HL-60 (cell line): ENCODE measurements at regions not wholly inside any gene's neighbourhood (a gene's known extent, or its start where the extent isn't known, plus 50 kb on each side); places are given as distances from the start of the nearest gene placed in this dataset.

ENCODE experiments used
- DNase-seq, 2 experiments: peaks; one replicate each; pipeline ENCODE4 v3.0.0-alpha.2; 2010 to 2020; ENCODE audit warnings: low read depth in 1 of 2, low spot score in 1 of 2
- H3K27ac ChIP-seq: fragments of 250-450 bp; sonication (Bioruptor Pico); replicated peaks from 2 replicates; pipeline ENCODE4 v1.5.1; 2020; ENCODE audit warnings: mild to moderate bottlenecking, moderate library complexity
- H3K27me3 ChIP-seq: fragments of 250-450 bp; sonication (Bioruptor Pico); 2 replicates; pipeline ENCODE4 v1.5.1; 2021; ENCODE audit warnings: mild to moderate bottlenecking, moderate library complexity; ENCODE audit not compliant: insufficient read depth, poor library complexity, severe bottlenecking
- H3K4me3 ChIP-seq: replicated peaks from 2 replicates; pipeline ENCODE4 v1.5.1; 2011; ENCODE audit warnings: mild to moderate bottlenecking, control low read depth, low read length; ENCODE audit not compliant: insufficient read depth
- CTCF ChIP-seq: IDR thresholded peaks from one replicate; pipeline ENCODE4 v1.5.1; 2011; ENCODE audit warnings: low read length, control low read depth, inconsistent platforms; ENCODE audit not compliant: insufficient read depth
- GABPA ChIP-seq: IDR thresholded peaks from 2 replicates; pipeline ENCODE4 v1.6.1; 2012; ENCODE audit warnings: low read depth
- POLR2AphosphoS5 ChIP-seq: IDR thresholded peaks from 2 replicates; pipeline ENCODE4 v1.6.1; 2012; ENCODE audit warnings: low read depth
- REST ChIP-seq: IDR thresholded peaks from 2 replicates; pipeline ENCODE4 v1.6.1; 2012; ENCODE audit warnings: low read depth; ENCODE audit not compliant: insufficient replicate concordance
- SPI1 ChIP-seq: IDR thresholded peaks from 2 replicates; pipeline ENCODE4 v1.6.1; 2012; ENCODE audit warnings: low read depth, mild to moderate bottlenecking, borderline replicate concordance

DNA sequence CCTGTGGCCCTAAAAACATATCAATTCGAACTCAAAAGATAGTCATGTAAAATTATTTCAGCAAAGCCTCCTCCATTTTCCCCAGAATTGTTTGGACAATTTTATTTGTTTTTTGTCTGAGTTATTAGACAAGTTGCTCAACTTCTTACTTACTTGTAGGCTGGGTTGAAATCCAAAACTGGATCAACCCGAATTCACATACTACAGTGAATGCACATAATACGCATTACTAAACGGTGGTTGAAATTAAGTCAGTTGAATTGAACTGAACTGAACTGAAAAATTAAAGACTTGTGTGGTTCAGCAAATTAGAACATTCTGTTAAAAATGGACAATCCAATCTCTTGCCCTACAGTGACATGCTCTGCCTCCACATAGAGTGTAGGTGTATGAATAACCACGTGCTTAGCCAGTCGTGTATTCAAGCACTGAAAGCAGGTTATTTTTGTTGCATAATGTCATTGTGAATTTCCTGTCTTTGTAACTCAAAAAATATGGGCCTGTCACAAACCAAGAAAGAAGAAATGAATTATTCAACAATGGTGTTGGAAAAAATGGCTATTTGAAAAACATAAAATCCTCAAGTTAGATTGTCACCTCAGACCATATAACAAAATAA, 441.0 kb downstream of the TXNL1 start:
- TF ChIP-seq GABPA (no peak), REST (no peak), CTCF (no peak), POLR2AphosphoS5 (no peak), SPI1 (no peak)
- no peak for DNase-seq
- H3K27ac ChIP-seq, result no peak overlapping the region

DNA sequence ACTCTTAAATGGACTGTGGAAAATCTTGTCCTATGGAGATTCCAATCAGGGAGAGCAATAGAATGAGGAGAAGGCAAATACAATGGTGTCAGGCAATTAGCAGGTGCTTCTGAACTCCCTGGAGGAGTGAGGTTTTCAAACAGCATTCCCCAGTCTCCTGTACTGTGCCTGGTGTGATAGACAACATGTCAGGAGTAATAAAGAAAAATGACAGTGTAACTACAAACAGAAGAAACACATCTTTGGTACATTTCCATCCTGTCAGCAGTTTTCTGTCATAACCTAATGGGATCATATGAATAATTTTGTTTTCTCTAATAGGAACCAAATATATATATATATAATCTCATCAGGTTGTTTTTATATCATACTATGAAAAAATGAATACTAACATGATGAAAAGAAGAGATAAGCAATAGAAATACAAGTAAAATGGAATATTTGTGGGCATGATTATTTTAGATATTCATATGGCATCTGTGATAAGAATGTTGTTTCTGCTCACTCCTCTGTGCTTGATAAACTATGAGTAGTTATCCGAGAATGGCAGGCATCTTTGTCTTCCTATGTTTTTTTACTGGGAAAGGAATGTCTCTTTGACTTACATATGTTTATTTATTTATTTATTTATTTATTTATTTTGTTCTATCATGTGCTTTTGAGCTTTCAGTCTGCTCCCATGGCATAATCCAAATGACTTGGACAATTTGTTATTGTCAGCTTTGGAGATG, 441.7 kb downstream of the TXNL1 start:
- Histone ChIP-seq H3K27me3 (no peaks in the 10 kb centered on the region), H3K27ac (no peak overlapping the region), H3K4me3 (no peak overlapping the region)
- DNase-seq, result no peak
- TF ChIP-seq POLR2AphosphoS5, result no peak
- TF ChIP-seq CTCF, result no peak
- TF ChIP-seq GABPA, result no peak

More for the DNA sequence above, 441.0 kb downstream of the TXNL1 start:
- Histone ChIP-seq H3K4me3 (no peak overlapping the region), H3K27me3 (no peaks in the 10 kb centered on the region)

DNA sequence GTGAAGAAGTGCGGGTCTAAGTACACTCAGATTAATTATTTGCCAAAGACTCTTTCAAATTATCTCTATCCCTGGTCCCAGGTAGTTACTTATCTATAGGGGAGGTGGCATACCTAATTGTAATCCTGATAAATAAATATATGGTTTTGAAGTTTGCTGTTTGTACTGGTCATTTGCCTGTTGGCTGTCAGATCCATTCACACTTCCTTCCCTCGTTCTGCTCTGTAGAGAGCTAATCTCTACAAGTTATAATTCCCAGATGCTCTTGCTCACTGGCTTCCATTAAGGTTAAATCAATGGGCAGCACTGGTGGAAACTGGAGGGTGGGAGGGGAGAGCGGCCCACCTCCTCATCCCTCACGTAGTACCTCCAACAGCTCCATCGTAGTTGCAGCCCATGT, 447.1 kb downstream of the TXNL1 start:
- no peak for DNase-seq
- H3K27ac ChIP-seq, result no peak overlapping the region

More for the DNA sequence above, 447.1 kb downstream of the TXNL1 start:
- Histone ChIP-seq H3K4me3 (no peak overlapping the region), H3K27me3 (no peaks in the 10 kb centered on the region)
- TF ChIP-seq GABPA, result no peak
- no peak for TF ChIP-seq SPI1
- TF ChIP-seq REST, result no peak
- no peak for TF ChIP-seq CTCF
- TF ChIP-seq POLR2AphosphoS5, result no peak
